Upper lobe of left lung (tissue), 4 donors: ENCODE measurements at regions not wholly inside any gene's neighbourhood (a gene's known extent, or its start where the extent isn't known, plus 50 kb on each side); places are given as distances from the start of the nearest gene placed in this dataset.

Source experiments
- EP300 ChIP-seq, 4 donors: sonication (generic); formaldehyde crosslinking; IDR thresholded peaks; one replicate each; pipeline ENCODE4 v1.5.1; 2017; ENCODE audit warnings: antibody characterized with exemption in 4 of 4, control low read depth in 2 of 4
- TF ChIP-seq, protein P1 (sequence below), 6 experiments: fragments of 450-650 bp in 4 of 6; fragments of 200-600 bp in 2 of 6; sonication (generic) in 2 of 6; IDR thresholded peaks; one replicate each; pipeline ENCODE4 v1.5.1; 2016 to 2019; ENCODE audit warnings: antibody characterized with exemption in 6 of 6

DNA sequence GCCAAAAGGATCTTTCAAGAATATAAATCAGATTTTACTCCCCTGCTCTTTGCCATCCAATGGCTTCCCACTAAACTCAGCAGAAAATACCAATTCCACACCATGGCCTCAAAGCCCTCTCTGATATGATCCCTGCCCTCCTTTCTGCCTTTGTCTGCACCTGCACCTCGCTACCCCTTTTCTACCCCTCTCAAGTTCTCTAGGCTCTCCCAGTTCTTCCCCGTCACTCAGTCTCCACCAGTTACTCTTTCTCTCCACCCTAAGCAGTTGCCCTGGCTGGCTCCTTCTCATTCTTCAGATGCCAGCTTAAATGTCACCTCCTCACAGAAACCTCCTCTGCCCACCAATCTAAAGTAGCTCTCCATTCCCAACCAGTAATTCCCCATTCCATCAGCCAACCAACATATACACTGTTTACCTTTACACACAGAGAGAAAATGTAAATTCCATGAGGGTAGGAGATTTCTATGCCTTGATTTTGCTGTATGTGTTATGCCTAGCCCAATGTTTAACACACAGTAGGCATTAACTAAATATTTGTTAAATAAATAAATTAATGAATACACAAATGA, 93.6 kb upstream of the LPP start:
- TF ChIP-seq, protein P1, sequence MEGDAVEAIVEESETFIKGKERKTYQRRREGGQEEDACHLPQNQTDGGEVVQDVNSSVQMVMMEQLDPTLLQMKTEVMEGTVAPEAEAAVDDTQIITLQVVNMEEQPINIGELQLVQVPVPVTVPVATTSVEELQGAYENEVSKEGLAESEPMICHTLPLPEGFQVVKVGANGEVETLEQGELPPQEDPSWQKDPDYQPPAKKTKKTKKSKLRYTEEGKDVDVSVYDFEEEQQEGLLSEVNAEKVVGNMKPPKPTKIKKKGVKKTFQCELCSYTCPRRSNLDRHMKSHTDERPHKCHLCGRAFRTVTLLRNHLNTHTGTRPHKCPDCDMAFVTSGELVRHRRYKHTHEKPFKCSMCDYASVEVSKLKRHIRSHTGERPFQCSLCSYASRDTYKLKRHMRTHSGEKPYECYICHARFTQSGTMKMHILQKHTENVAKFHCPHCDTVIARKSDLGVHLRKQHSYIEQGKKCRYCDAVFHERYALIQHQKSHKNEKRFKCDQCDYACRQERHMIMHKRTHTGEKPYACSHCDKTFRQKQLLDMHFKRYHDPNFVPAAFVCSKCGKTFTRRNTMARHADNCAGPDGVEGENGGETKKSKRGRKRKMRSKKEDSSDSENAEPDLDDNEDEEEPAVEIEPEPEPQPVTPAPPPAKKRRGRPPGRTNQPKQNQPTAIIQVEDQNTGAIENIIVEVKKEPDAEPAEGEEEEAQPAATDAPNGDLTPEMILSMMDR (IDR thresholded peaks at IDR 0.05) = no peak
- no peak for TF ChIP-seq EP300 (IDR thresholded peaks at IDR 0.05)
